ENCODE measurements at regions not wholly inside any gene's neighbourhood (a gene's known extent, or its start where the extent isn't known, plus 50 kb on each side); places are given as distances from the start of the nearest gene placed in this dataset.

DNA sequence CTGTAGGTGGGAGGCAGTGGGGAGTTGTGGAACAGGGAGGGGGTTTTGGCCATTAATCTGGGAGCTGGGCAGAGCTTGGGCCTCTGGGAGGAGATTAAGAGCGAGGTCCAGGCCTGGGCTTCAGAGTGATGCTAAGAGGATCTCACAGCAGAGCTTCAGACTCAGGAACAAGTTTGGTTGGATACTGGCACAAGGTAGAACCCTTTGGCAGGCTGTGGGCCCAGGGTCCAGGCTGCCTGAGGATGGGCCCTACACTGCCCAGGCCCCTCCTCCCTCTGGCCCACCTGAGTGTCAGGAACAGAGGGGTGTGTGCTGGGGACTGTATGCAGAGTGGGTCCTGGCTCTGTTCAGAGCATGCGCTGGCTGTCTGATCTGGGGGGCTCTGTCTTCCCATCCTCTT, 334.9 kb downstream of the CYP26B1 start:
- no peak for DNase-seq

GRCh38 chr2:71811726-71812125, 335.9 kb downstream of the CYP26B1 start:
- DNase-seq = no peak

- no peak for DNase-seq
Observed at GRCh38 chr2:71811157-71811556, 336.5 kb downstream of the CYP26B1 start.

DNA sequence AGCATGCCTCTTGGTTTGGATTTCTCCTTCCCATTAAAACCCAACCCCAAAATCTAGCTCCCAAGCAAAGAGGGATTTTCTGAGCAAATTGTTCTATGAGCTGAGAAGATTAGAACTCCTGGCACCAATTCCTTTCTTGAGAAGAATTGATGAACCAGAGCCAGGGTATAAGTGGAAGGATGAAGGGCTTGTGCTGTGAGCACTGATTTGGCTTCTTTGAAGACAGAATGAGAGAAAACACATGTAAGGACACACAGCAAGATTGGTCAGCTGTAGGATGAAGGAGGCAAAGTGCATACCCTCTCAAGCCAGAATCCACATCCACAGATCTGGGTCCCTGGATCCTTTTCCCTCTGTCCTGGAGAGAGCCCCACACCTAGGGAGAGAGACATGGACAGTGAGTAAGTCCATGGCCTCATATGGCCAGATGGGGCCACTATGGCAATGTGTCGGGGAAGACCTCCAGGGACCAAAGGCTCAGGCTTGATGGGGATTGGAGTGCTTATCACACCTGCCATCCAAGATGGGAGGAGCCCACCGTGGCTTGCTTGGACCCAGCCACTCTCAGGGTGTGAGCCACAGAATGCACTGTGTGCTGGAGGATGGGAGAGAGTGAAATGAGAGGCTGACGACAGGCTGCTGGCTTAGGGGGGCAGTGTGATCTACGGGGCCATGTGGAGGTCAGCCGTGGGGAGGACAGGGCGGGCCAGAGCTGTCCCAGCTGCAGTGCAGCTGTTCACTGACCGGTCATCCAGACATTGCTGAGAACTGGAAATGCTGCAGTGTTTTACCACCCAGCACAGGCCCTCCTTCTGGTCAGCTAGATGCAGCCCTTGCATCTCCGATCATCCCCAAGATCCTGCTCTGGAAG, 339.8 kb downstream of the CYP26B1 start:
- DNase-seq = peak; percentile 70

DNA sequence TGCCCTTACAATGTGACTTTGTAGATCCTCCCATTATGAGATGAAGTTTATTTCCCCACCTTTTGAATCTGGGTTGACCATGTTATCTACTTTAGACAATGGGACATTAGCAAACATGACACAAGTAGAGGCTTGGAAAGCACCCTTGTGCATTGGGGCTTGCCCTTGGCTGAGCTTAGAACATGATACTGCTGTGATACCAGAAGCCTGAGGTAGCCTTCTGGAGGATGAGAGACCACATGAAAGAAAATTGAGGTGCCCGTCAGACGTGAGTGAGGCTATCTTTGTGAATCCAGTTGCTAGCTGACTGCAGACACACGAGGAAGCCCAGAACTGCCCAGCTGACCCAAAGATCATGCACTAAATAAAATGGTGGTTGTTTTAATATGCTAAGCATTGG, 341.2 kb downstream of the CYP26B1 start:
- DNase-seq = no peak

DNA sequence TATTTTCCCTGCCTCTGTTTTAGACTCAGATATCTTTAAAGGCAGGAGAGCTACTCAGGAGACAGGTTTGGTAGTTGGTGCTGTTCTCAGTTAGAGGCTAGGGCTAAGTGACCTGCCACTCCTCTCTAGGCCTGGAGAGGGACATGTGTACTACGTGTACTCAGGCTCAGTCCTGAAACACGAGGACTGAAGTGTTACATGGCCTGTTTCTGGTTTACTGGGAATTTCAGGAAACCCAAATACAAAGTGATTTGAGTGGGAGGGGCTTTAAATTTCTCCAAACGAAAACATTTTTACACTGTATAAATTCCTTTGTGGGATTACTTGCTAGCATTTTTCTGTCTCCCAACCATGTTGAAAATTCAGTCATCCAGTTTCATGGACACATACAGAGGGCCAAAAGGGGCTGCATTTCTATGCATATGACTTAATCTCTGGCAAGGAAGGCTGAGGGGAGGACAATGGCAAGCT, 343.3 kb downstream of the CYP26B1 start:
- DNase-seq = peak; percentile 37

DNA sequence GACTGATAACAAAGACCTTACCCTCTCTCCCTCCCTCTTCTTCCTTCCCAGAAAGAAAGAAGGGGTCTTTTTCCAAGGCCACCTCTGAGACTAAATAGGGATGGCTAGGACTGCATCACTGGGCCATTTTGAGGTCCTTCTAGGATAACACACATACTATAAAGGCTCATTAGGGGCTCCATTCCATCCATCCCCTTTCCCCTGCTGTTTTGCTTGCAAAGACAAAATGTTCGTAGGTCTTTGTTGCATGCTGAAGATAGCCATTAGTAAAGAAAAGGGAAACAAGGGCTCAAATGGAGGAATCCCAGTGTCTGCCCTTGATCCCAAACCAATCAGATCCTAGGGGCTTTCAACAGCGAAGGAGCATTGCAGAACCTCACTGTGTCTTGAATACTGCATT, 344.3 kb downstream of the CYP26B1 start:
- DNase-seq = no peak

- no peak for DNase-seq
Observed at GRCh38 chr2:71802556-71802955, 345.1 kb downstream of the CYP26B1 start.

DNA sequence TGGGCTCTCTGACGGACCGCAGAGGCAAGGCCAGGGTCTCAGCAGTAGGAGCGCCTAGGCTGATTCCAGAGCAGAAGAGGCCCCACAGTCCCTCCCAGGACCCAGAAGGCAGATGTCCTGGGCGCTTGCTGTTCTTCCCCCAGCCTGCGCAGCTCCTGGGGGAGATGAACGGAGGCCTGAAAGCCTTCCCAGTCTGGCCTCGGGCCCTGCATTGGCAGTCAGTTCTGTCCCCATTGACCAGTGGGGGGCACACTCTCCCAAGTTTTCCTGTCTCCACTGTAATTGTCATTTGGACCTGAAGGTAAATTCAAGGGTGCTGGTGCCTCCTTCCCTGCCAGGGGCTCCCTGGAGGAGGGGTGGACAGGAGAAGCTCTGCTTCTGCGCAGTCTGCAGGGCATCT, 345.7 kb downstream of the CYP26B1 start:
- peak; percentile 67 for DNase-seq

DNA sequence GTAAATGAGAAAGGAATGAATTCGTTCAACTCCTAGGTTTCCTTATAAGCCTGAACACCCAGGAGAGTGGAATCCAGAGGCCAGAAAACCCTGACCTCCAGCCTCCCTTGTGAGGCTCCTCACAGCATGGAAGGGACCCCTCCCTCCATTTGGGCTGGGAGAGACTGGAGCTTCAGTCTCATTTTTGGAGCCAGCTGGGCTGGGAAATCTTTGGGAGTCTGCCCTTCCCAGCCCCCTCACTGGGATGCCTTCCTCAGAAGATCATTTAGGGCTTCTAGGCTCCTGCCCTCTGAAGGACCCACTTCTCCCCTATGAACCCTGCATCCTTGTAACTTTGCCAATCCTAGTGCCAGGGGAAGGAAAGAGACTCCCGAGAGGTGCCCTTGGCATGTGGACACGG, 346.1 kb downstream of the CYP26B1 start:
- DNase-seq = no peak

DNA sequence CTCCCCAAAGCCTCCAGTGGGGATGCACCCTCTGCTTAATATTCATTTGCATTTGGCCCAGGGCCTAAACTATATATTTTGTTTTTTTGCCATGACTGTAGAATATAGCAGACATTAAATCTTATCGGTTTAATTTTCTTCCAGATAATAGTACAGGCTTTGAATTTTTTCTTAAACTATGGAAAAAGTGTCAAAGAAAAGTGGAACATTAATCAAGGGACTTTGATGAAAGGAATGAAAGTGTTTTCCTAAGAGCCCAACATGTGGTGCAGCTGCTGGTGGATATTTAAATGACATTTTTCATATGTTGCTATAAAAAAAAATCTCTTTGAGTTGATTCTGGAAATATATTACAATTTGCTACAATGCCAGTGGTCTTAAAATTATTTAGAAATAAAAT, 346.8 kb downstream of the CYP26B1 start:
- DNase-seq = no peak

- peak; percentile 56 for DNase-seq
Observed at GRCh38 chr2:71800106-71800809, 346.9 kb downstream of the DYSF start.

DNA sequence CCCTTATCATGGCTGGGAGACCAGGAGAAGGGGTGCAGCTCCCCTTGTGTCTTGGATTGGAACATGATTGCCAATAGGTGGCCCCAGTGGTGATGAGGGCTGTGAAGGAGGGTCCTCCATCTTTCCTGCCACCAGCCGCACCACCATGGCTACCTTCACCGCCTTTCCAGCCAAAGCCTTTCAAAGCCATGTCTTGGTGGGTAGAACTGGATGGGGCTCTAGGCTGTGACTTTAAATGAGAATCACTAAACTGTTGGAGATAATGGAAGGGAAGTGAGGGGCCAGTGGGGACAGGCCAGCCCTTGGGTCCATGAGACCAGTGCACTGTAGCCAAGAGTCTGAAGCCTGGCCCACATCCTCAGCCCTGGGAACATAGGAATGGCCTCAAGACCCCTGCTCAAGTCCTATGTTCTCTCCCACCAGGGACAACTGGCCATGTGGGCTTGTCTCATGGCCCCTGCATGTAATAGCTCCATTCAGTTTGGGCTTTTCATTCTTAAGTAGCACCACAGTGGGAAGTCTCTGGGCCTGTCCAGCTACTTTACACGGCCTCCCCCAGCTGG, 345.7 kb downstream of the DYSF start:
- no peak for DNase-seq

- DNase-seq = peak; percentile 28
Observed at GRCh38 chr2:71798266-71799012, 345.1 kb downstream of the DYSF start.

DNA sequence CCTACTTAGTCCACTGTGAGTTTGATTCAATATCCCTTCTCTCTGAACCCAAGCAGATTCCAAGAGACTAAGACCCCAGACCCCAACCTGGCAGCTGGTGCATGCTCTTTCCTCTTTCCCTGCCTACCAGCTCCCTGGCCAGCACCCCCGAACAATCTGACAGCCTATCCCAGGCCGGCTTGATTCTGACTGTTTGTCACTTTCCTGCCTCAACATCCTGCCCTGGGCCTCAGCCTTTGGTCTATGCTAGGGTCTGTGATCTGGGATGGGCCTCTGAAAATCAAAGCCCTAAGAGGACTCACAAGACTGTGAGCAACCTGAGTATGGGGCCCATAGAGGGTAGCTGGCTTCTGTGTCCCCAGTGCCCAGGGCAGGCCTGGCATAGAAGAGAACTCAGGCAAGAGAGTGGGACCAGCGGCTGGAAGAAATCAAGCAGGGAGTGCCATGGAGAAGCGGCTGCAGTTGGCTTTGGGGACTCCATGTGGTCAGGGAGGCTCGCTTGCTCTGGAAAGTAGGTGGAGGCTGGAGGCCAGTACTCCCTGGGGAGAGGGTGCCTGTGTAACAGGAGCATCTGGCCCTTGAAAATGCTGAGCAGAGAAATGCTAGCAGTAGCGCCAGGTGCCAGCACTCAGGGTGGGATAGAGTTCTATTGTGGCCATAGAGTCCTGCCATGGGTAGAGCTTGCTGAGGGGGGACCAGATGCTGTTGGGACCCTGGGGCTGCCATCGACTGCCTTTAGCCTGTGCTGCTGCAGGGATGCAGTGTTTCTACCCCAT, 343.9 kb downstream of the DYSF start:
- no peak for DNase-seq

GRCh38 chr2:71796174-71796593, 342.8 kb downstream of the DYSF start:
- DNase-seq = peak; percentile 23

- DNase-seq = no peak
Observed at GRCh38 chr2:71795486-71795885, 342.1 kb downstream of the DYSF start.

- DNase-seq = no peak
Observed at GRCh38 chr2:71794611-71795010, 341.2 kb downstream of the DYSF start.

DNA sequence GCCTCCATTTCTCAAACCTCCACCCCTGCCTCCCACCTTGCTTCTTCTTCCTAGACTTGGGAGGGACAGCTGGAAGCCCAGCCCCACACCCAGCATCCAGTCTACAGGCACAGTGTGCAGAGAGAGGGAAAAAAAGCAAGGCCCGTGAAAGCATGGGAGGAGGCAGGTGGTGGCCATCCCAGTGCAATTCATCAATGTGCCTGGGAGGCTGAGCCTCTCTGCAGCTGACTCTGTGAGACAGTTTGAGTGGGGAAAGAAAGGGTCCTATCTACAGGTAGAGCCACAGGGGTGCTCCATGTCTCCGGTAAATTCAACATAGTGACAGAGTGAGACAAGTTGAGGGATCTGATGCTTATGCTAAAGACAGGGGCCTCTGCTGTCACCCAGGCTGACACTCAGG, 340.6 kb downstream of the DYSF start:
- no peak for DNase-seq

GRCh38 chr2:71792926-71793761, 339.8 kb downstream of the DYSF start:
- peak; percentile 17 for DNase-seq

All from tongue (tissue), 1 donor.